ENCODE measurements at regions not wholly inside any gene's neighbourhood (a gene's known extent, or its start where the extent isn't known, plus 50 kb on each side); places are given as distances from the start of the nearest gene placed in this dataset.
A peak's percentile ranks its signal among the peaks of the same experiment; 100 is the strongest.

DNA sequence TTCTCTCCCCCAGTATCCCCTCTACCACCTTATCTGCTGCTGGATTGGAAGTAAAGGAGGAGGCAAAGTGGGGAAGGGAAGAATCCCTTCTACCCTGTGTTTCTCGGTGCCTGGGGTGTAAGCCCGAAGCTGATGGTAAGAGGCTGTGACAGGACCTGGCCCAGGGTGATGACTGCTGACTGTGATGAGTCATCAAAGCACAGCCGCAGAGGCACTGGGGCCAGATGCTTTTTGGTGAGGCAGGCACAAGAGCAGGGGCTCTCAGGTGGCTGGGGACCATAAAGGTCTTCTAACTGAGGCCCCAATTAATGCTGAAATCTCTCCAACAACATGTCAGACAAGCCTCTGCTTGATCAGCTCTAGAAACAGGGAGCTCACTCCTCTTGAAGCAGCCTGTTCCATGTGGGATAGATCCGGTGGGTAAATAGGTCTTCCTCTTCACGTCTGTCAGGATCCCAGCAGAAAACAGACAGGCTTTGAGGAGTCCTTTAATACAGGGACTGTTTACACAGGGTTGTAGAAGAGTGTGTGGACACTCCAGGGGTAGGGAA lies 86.1 kb upstream of the PCBD1 start:
- Mint-ChIP-seq H3K4me3 (no peak overlapping the region), H3K4me1 (no peaks in the 10 kb centered on the region), H3K27ac (no peak overlapping the region), H3K36me3 (no peaks in the 10 kb centered on the region), H3K9me3 (peaks cover 0 to 29% (median 11%) of the 10 kb centered on the region in 7 donors), H3K27me3 (peaks cover 15 to 26% (median 25%) of the 10 kb centered on the region in 3 donors)
- no peak for ATAC-seq (ENCODE audit: low read depth in 2 of 2)
- DNase-seq: no peak

DNA sequence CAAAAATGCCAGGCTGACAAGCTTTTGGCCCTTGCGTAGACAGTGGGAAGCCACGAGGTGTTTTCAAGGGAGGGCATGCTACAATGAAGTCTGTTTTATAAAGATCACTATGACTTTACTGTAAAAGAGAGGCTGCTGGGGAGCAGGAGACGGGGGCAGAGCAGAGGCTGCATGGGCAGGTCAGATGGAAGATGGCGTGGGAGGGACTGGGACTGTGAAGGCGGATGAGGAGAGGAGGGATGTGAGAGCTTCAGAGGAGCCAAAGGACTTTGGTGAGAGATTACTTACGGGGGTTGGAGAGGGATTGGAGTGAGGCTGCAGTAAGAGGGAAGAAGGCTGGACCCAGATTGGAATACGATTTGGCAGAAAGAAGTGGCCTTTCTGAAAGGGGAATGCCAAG lies 86.6 kb upstream of the PCBD1 start:
- Mint-ChIP-seq H3K4me3 (no peak overlapping the region), H3K9me3 (peaks cover 0 to 29% (median 11%) of the 10 kb centered on the region in 7 donors), H3K4me1 (no peaks in the 10 kb centered on the region), H3K27ac (no peak overlapping the region), H3K36me3 (no peaks in the 10 kb centered on the region), H3K27me3 (peaks cover 15 to 26% (median 25%) of the 10 kb centered on the region in 3 donors)
- no peak for DNase-seq
- ATAC-seq (ENCODE audit: low read depth in 2 of 2): no peak

GRCh38 chr10:70976063-70976695 lies 87.8 kb upstream of the PCBD1 start:
- peak overlapping the region in 1 of 8 donors; percentile 73 for H3K4me3 Mint-ChIP-seq
- H3K27ac Mint-ChIP-seq: no peak overlapping the region
- H3K4me1 Mint-ChIP-seq: no peaks in the 10 kb centered on the region
- H3K36me3 Mint-ChIP-seq: no peaks in the 10 kb centered on the region
- peaks cover 0 to 20% (median 9%) of the 10 kb centered on the region in 7 donors for H3K9me3 Mint-ChIP-seq
- DNase-seq (no peak), ATAC-seq (ENCODE audit: low read depth in 2 of 2) (no peak)
- H3K27me3 Mint-ChIP-seq: peaks cover 9 to 26% (median 18%) of the 10 kb centered on the region in 3 donors

DNA sequence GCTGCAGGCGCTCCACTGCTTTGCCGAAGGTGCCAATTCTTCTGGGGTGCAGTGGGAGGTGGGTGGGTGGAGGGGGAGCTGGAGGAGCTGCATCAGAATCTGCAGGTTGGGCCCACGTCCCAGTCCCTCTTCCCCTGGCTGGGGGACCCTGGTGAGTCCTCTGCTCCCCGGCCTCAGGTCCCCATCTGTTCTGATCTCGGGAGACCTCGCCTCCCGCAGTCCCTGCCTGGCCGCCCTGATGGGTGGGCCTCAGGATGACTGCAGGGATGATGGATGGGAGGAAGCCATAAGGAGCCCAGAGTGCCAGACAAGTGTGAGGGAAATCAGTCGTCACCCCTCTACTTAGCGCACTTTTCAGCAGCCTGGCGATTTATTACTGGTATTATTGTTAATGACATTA lies 89.3 kb upstream of the PCBD1 start:
- Mint-ChIP-seq H3K36me3 (no peaks in the 10 kb centered on the region), H3K4me1 (peaks cover 4 to 12% (median 7%) of the 10 kb centered on the region in 3 donors), H3K4me3 (no peak overlapping the region), H3K9me3 (peaks cover 0 to 12% (median 4%) of the 10 kb centered on the region in 7 donors), H3K27me3 (peaks cover 9 to 26% (median 18%) of the 10 kb centered on the region in 3 donors), H3K27ac (no peak overlapping the region)
- ATAC-seq (ENCODE audit: low read depth in 2 of 2): no peak
- no peak for DNase-seq

DNA sequence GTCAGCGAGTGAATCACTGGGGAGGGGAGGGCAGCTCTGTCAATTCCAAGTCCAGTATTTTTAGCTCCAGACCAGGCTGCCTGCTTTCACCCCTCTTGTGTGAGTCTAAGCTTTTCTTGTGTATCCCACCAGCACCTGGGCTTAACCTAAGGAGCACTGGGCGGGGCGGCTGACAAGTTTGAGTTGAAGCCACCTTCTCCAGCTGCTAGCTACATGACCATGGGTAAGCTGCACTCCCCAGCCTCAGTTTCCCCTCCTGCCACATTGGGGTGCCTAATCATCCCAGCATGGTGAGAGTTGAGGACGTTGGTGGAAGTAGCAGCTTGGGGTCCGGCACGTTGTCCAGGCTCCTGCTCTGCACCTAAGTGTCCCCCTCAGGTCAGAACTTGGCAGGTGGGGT lies 89.8 kb upstream of the PCBD1 start:
- ATAC-seq (ENCODE audit: low read depth in 2 of 2) (no peak), DNase-seq (no peak)
- Mint-ChIP-seq H3K4me1 (peaks cover 4 to 18% (median 12%) of the 10 kb centered on the region in 3 donors), H3K27me3 (peaks cover 9 to 26% (median 18%) of the 10 kb centered on the region in 3 donors), H3K4me3 (no peak overlapping the region), H3K27ac (no peak overlapping the region), H3K36me3 (no peaks in the 10 kb centered on the region), H3K9me3 (peaks cover 0 to 9% (median 1%) of the 10 kb centered on the region in 7 donors)

- H3K4me1 Mint-ChIP-seq: peaks cover 4 to 18% (median 12%) of the 10 kb centered on the region in 3 donors
- peaks cover 0 to 8% (median 1%) of the 10 kb centered on the region in 7 donors for H3K9me3 Mint-ChIP-seq
- peaks cover 4 to 26% (median 18%) of the 10 kb centered on the region in 3 donors for H3K27me3 Mint-ChIP-seq
- no peaks in the 10 kb centered on the region for H3K36me3 Mint-ChIP-seq
- DNase-seq (no peak), ATAC-seq (ENCODE audit: low read depth in 2 of 2) (no peak)
- no peak overlapping the region for H3K27ac Mint-ChIP-seq
- no peak overlapping the region for H3K4me3 Mint-ChIP-seq
Measured at GRCh38 chr10:70978816-70979480, 90.6 kb upstream of the PCBD1 start.

- Mint-ChIP-seq H3K4me1 (peaks cover 4 to 18% (median 12%) of the 10 kb centered on the region in 3 donors), H3K4me3 (no peak overlapping the region), H3K27ac (no peak overlapping the region), H3K9me3 (peaks cover 0 to 8% (median 0%) of the 10 kb centered on the region in 7 donors), H3K27me3 (peaks cover 4 to 18% (median 18%) of the 10 kb centered on the region in 3 donors), H3K36me3 (no peaks in the 10 kb centered on the region)
- no peak for ATAC-seq (ENCODE audit: low read depth in 2 of 2)
- no peak for DNase-seq
Measured at GRCh38 chr10:70980687-70981086, 92.3 kb upstream of the PCBD1 start.

GRCh38 chr10:70981171-70981836 lies 92.9 kb upstream of the PCBD1 start:
- H3K27me3 Mint-ChIP-seq: peaks cover 4 to 14% (median 13%) of the 10 kb centered on the region in 3 donors
- ATAC-seq (ENCODE audit: low read depth in 2 of 2) (no peak), DNase-seq (no peak)
- H3K4me3 Mint-ChIP-seq: peak overlapping the region in 1 of 8 donors; percentile 5
- peak overlapping the region in 2 of 6 donors; percentile 14 to 44 for H3K27ac Mint-ChIP-seq
- H3K4me1 Mint-ChIP-seq: peaks cover 4 to 18% (median 12%) of the 10 kb centered on the region in 3 donors
- peaks cover 0 to 5% (median 0%) of the 10 kb centered on the region in 7 donors for H3K9me3 Mint-ChIP-seq
- no peaks in the 10 kb centered on the region for H3K36me3 Mint-ChIP-seq

DNA sequence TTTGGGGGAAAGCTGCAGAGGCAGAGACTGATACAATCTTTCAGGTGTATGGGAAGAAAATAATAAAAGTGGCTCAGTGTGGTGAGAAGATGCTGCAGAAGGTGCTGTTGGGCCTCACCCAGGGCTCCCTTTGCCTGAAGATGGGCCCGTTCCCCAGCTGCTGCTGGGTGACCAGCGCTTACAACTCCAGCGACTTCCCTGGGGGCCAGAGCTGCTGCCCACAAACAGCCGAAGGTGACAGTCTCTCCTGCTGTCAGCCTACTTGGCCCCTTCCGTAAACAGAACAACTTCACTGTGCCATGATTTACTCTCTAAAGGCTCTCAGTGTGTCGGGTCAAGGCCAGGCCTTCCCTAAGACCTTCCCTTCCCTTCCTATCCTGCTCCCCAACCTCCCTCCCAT lies 93.6 kb upstream of the PCBD1 start:
- H3K27me3 Mint-ChIP-seq: peaks cover under 1 to 8% (median 8%) of the 10 kb centered on the region in 3 donors
- H3K4me1 Mint-ChIP-seq: peaks cover 4 to 18% (median 12%) of the 10 kb centered on the region in 3 donors
- no peaks in the 10 kb centered on the region for H3K9me3 Mint-ChIP-seq
- H3K4me3 Mint-ChIP-seq: peak overlapping the region in 5 of 8 donors; percentile 29 to 77 (median 56)
- no peaks in the 10 kb centered on the region for H3K36me3 Mint-ChIP-seq
- H3K27ac Mint-ChIP-seq: peak overlapping the region in 3 of 6 donors; percentile 70 to 90 (median 82)
- no peak for ATAC-seq (ENCODE audit: low read depth in 2 of 2)
- no peak for DNase-seq

DNA sequence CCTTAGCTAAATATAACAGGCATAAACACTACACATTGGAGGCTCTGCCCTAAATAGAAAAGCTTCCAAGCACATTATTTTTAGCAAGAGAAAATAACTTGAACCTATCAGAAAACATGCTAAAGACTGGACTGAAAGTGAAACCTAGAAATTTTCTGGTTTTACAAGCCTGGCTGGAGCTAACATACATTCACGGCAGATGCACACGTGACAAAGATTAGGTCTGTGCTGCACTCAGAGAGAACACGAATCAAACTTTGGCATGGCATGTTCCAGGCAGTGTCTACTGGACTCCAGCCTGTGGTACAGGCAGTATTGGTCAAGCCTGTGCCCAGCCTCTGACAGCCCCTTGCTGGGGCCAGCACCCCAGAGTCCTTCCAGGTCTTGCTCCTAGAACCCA lies 94.1 kb upstream of the PCBD1 start:
- H3K27me3 Mint-ChIP-seq: peaks cover 0 to 8% (median 8%) of the 10 kb centered on the region in 3 donors
- peaks cover 4 to 18% (median 12%) of the 10 kb centered on the region in 3 donors for H3K4me1 Mint-ChIP-seq
- no peak for DNase-seq
- H3K27ac Mint-ChIP-seq: peak overlapping the region in 3 of 6 donors; percentile 70 to 90 (median 82)
- ATAC-seq (ENCODE audit: low read depth in 2 of 2): peak; percentile 23 to 37
- H3K9me3 Mint-ChIP-seq: no peaks in the 10 kb centered on the region
- H3K4me3 Mint-ChIP-seq: peak overlapping the region in 5 of 8 donors; percentile 29 to 77 (median 56)
- no peaks in the 10 kb centered on the region for H3K36me3 Mint-ChIP-seq

- no peak overlapping the region for H3K27ac Mint-ChIP-seq
- H3K4me1 Mint-ChIP-seq: peaks cover 4 to 18% (median 12%) of the 10 kb centered on the region in 3 donors
- no peaks in the 10 kb centered on the region for H3K36me3 Mint-ChIP-seq
- DNase-seq: no peak
- no peaks in the 10 kb centered on the region for H3K9me3 Mint-ChIP-seq
- no peak overlapping the region for H3K4me3 Mint-ChIP-seq
- ATAC-seq (ENCODE audit: low read depth in 2 of 2): no peak
- H3K27me3 Mint-ChIP-seq: no peaks in the 10 kb centered on the region
Measured at GRCh38 chr10:70984986-70985722, 96.8 kb upstream of the PCBD1 start.

GRCh38 chr10:70985824-70986622 lies 97.7 kb upstream of the PCBD1 start:
- Mint-ChIP-seq H3K9me3 (no peaks in the 10 kb centered on the region), H3K36me3 (no peaks in the 10 kb centered on the region), H3K27me3 (no peaks in the 10 kb centered on the region), H3K4me3 (no peak overlapping the region), H3K4me1 (peaks cover 4 to 18% (median 12%) of the 10 kb centered on the region in 3 donors), H3K27ac (no peak overlapping the region)
- DNase-seq (no peak), ATAC-seq (ENCODE audit: low read depth in 2 of 2) (no peak)
